Ureter (tissue), 1 donor: ENCODE measurements at regions not wholly inside any gene's neighbourhood (a gene's known extent, or its start where the extent isn't known, plus 50 kb on each side); places are given as distances from the start of the nearest gene placed in this dataset.
"Not testable (repeated sequence)": the region's sequence is repeated elsewhere in the genome, so short reads cannot be mapped to it uniquely, and the experiment has no call there.

Source experiments
- DNase-seq: peaks from one replicate; pipeline ENCODE4 v3.0.0-alpha.2; 2020; ENCODE audit warnings: low spot score
- donor health status: DM: yes; HTN: yes; CAD: no.

DNA sequence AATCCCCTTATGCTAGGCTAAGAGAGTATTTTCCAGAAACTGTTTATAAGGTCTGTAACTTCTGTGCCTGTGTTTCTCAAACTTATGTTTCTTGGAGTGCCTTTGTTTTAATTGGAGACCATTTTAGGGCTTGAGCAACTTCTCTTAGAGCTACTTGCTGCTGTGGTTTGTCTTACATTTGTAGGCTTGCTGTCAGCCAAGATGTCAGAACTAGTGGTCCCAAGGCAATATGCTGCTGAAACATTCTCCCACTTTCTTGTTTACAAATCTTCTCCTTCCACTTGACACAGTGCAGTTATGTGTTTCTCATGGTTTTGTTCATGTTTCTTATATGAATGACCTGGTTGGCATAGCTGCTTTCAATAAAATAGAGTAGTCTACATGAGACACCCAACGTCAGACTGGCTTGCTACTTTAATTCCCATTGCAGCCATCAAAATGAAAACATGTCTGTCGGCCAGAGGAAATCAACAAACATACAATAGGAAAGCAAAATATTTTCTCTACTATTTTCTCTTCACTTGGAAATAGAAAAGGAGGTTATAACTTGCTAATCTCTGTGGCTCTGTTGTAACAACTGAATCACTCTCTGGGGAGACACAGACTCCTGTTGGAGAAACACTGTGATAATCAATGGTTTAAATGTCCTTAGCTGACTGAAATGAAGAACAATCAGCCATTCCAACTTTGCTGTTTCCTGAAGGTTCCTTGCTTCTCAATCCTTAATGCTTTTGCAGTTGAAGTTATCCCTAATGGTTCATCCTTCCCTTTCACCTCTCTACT is 426.4 kb downstream of the PDGFC start:
- DNase-seq = no peak

DNA sequence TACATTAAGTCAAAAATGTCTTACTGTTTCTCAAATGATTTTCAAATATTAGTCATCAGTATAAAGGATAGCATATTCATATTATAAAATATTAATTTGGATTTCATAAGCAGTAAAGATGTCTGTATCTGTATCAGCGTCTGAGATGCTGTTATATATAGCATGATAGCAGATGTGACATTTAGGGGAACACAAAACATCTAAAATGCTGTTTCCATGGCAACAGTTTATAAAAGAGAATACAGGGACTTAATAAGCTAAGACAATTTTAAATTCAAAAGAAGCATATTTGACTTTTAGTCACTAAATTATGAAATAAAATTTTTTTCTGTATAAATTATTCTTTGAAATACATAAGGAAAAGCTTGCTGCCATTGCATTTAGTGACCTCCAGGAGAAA is 432.2 kb downstream of the PDGFC start:
- no peak for DNase-seq

DNA sequence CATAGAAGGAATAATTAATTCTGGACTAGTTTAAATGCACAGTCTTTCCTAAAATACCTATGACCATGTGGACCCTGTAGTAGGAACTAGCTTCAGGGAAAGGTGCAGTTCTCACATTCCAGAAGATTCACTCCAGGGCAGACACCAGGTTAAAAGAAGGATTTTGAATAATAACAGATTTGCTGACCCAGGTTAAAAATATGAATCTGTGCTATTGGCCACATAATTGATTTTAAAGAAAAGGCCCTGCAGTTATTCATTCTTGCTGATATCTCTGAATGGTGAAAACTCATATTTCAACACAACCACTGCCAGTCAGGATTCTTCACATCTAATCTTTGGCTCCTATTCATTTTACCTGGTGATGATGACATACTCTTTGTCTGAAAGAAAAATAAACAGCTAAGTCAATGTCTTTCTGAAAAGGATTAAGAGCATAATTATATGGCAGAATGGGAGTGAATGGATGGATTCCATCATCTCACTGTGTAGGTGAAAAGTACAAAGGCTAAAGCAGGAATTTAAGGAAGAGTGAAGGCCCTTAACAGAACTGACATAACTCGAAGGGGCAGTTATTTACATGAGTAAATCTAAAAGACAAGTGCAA is 432.8 kb downstream of the PDGFC start:
- DNase-seq = no peak

DNA sequence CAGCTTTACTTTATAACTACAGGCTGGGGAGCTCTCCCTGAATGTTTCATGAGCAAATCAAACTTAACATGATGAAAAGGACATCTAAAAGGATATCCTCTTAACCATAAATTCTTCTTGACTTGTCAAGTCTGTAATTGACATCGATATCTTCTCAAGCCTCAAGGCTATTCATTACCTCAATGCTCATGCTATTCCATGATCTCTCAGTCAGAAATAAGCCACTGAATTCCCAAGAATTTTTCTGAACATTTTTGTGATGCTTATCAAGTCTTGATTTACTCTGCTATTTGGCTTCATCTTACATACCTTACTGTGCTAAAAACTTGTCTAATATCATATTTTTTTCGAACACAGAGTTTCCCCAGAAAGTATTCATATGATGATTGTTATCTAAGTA is 433.4 kb downstream of the PDGFC start:
- DNase-seq = no peak

DNA sequence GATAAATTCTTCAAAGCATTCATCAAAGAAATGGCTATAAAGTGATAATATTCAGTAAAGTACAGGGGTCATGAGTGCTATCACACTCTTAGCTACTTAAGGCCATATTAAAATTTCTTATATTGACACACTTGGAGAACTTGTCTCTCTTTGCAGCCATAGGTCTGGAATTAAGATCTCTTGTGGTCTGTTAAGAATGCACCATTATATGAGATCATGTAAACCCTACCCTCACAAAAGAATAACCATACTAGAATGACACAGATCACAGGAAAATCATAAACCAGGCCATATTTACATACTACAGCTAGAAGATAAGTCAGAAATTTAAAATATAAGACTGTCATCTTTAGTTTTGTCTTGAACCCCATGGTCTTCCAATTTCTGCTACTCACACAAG is 434.3 kb downstream of the PDGFC start:
- no peak for DNase-seq

DNA sequence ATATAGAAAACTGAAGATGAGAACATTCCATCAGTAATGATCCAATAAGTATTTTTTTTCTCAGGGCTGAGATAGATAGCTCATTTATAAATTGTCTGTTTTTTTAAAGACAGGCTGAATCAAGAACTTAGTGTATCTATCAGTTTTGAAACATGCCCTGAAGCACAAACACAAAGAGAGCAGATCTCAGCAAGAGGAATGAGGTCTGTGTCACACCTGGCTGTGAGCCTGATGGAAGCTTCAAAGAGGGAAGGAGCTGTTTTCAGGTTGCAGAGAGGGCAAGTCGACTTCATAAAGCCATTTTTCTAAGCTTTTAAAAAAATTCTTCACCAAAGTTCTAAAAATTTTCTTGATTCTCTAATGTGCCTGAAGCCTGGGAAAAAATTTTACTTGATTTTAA is 434.9 kb downstream of the PDGFC start:
- no peak for DNase-seq

DNA sequence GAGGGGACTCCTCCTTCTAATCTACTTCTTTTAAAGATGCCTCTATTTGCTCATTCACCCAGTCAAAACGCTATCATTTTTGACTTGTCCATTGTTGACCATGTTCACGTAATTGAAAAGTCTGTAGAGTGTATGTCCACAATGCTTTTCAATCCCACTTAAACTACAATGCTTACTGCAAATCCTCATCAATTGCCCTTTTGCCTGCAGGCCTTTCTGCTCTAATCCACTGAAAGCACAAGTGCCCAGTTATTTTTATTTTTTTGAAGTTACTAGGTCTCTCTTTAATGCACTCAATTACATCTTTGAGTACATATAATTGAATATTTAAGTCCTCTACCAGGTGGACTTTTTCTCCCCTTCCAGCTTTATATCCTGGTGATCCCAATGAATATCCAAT is 437.4 kb downstream of the PDGFC start:
- DNase-seq = no peak

DNA sequence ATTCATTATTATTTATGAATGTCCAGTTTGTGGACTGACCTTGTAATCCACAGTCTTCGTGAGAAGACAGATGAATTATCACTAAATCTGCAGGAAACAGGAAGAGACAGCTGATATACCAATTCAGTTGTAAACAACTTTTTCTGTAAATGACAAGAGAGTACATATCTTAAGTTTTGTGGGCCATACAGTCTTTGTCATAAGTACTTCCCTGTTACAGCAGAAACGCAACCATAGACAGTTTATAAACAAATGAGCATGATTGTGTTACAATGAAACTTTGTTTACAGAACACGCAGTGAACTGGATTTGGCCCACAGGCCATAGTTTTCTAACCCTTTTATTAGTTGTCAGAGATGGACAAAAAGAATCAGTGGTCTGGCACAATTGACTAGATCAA is 443.4 kb downstream of the PDGFC start:
- DNase-seq = no peak

DNA sequence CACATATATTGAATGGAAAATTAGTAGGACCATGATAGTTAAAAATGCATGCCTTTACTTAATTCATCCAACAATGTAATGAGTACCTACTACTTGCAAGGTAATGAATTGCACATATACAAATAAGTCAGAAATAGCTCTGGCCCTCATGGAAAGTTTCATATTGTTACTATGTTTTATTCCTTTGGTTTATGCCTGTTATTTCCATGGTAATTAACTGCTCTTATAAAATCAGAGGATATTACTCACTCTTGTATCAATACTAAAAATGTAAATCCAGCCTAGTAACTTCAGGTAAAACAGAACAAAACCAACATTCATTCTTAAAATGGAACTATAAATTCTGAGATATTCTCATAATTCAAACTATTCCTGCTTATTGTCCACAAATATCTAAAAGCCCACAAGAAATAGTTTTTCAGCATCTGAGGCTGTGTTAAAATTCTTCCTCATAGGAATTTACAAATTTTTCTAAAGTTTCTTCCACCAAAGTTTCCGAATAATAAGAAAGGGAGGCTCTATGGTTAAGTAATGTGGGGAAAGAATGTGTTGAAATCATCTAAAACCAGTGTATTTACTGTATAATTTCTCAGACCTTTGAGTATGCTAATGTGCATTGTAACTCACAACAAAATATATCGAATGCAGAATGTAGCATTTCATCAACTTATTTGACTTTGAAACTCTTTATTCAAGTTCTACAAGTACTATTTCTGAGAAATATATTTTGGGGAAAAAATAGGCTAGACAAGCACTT is 444.2 kb downstream of the PDGFC start:
- no peak for DNase-seq

DNA sequence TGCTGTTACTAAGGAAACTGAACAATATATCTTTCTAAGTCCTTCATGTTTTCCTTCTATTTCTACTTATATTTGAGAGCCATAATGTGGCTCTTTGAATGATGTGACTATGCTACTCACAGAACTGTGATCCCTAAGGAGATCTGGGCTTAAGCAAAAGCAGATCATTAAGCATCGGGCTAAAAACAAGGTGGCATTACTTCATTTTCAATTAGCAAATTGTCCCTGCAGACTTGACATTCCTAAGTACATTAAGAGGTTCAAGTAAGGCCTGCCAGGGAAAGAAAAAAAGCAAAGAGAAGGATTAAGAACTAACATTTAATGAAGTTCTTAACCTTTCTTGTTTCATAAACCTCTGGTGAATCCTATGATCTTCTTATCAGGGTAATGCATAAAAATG is 447.6 kb downstream of the PDGFC start:
- DNase-seq = no peak

DNA sequence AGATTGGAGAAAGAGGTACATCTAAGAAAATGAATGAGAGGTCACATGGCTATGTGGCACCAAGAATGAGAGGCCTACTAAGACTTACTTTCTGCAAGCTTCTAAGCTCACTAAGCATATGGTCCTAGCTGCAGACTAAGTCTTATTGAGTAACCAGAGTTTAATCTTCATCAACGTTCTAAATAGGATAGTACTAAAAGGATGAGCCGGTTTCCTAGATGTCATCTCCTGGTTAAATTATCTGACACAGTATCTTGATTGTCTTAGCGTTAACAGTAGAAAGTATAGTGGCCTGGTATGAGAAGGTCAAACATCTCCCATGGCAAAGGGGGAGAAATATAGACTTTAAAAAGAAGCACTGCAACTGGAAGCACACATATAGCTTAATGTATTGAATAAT is 448.1 kb downstream of the PDGFC start:
- no peak for DNase-seq

DNA sequence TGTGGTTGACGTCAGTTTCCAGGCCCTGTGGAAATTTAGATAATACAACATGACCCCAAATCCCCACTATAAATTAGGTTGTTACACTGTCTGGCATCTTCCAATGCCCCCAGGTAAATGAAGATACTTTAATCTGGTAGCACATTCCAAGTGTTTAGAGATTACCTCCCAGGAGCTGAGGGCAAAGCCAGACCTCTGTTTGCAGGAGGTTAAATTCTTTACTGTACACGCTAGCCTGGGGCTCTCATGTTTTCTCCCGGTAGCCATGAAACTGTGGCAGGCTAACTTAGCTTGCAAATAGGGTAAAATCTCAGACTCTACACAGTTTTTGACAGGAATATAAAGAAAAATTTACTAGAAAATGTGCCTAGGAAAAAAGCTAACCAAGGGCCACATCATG is 450.0 kb downstream of the PDGFC start:
- DNase-seq = no peak

DNA sequence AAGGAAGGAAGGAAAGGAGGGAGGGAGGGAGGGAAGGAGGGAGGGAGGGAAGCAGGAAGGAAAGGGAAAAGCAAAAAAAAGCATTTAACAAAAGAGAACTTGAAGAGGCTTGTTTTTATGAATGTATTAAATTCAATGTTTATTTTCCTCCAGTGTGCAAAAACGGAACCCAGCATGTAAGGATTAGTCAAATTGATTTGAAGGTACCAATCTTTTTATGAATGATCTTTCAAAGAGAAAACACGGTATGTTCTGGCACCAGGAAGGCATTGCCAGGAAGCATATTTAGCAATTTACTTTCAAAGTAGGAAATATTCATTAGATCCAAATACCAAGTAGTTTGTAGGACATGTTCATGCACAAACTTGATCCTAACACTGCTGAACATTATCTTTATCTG is 453.6 kb downstream of the PDGFC start:
- no peak for DNase-seq

DNA sequence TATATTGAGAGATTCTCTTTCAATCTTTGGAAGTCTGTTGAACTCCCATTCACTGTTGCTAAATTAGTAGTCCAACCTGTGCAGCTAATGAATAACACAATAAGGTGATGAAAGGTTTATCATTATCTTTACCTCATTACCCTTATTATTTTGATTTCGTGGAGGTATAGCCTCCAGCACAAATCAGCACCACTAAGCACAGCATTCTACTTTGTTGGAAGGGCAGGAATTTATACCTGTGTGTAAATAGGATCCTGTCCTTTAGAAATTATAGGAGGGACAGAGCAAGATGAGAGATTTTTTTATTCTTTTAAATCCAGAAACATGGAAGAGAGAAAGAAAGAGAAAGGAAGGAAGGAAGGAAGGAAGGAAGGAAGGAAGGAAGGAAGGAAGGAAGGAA is 454.1 kb downstream of the PDGFC start:
- DNase-seq = no peak

DNA sequence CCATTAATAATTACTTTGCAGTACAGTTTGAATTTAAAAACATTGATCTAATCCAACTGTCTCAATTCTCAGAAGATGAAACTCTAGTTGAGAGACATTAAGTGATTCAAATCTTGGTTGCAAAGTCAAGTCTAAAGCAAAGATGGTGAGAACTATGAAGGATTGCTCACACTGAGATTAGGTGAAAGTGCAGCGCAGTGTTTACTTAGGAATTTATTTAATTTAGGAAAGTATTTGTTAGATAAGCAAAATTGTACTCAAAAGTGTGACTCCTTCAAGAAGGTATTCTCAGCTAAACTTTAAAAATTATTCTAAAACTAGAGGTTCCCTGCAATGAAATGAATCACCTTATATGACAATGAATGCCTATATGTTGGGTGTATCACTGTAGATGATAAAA is 454.9 kb downstream of the PDGFC start:
- no peak for DNase-seq

DNA sequence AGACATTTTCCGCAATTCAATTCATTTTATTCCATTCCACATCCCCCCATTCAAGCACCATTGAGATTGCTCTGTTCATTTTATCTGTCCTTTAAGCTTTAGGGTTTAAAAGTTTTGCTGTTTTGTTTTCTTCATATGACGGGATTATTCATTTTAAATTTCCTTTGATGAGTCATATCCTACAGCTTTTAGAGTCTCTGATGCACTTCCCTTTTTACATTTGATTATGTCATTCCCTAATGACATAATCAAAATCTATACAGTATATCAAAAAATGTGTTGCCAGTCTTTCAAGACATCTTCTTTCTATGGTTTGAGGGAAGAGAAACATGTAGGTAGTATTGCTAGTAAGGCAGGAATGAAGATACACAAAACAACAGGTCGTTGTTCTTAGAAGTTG is 456.3 kb downstream of the PDGFC start:
- no peak for DNase-seq

DNA sequence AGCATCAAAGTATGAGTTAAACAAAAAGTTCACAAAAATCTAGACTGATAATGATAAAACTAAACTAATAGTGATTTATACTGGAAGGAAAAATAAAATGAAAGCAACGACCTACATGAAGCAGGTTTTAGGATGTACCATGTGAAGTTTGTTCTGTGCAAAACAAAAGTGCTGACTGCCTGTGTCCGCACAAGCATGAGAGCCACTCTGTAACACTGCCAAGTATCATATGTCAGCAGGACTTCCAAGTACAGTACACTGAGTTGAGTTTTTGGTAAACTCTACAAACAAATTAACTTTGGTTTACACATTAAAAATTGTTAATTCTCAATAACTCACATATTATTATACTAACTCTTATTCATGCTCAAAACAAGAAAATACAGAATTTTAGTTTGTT is 459.0 kb downstream of the PDGFC start:
- no peak for DNase-seq

DNA sequence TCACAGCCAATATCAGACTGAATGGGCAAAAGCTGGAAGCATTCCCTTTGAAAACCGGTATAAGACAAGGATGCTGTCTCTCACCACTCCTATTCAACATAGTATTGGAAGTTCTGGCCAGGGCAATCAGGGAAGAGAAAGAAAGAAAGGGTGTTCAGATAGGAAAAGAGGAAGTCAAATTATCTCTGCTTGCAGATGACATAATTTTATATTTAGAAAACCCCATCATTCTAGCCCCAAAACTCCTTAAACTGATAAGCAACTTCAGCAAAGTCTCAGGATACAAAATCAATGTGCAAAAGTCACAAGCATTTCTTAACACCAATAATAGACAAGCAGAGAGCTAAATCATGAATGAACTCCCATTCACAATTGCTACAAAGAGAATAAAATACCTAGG is 461.7 kb downstream of the PDGFC start:
- not testable (repeated sequence) for DNase-seq

DNA sequence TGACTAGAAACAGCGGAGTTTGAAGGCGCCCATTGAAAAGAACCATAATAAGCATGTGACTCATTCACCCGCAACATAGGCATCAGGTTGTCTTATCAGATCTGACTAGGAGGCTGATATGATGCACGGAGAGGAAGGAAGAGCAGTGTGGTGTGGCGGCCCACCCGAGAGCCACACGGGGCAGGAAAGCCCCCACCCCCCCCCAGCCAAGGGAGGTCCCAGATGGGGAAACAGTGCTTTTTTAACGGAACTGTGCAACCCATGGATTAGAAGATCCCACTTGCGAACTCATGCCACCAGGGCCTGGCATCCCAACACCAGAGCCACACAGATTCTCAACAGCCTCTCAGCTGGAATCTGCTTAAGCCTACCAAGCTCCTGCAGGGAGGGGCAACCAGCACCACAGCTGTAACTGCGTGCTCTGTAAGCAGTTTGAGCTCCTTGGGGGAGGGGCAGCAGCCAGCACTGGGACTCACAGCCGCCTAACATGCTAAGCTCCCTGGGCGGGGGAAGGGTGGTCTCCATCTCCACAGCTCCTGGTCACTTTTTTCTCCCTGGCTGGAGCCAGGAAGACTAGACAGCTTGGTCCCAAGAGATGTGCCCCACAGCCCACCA is 466.2 kb downstream of the PDGFC start:
- no peak for DNase-seq

DNA sequence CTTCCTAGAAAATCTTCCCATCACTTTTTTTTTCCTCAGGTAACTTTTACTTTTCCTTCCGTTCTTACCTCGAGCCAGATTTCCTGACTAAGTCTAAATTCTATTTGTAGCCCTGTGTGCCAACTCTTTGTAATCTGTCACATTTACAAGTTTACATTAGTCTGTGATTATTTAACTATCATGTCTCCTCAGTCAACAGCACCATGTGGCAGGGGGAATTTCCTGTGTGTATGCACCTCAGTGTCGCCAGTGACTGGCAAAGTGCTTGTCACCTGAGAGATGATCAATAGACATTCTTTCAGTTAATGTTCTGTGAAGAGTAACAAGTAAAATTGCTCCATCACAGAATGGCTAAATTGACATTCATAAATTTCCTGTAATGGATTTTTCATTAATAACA is 468.5 kb downstream of the PDGFC start:
- DNase-seq = no peak

DNA sequence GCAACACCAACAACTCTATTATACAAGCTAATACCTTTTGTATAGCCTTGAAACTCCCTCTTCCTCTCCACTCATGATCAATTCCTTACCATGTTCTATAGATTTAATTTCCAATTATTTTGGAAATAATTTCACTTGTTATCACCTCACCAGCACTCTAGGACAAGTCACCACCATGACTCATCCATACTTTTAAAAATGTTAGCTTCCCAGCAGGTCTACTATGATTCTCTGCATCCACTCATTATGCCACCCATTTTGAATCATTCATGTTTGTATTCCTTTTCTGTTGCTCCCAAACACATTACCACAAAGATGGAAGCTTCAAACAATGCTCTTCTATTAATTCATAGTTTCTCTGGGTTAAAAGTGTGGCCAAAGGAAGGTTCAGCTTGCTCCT is 469.6 kb downstream of the PDGFC start:
- DNase-seq = no peak

DNA sequence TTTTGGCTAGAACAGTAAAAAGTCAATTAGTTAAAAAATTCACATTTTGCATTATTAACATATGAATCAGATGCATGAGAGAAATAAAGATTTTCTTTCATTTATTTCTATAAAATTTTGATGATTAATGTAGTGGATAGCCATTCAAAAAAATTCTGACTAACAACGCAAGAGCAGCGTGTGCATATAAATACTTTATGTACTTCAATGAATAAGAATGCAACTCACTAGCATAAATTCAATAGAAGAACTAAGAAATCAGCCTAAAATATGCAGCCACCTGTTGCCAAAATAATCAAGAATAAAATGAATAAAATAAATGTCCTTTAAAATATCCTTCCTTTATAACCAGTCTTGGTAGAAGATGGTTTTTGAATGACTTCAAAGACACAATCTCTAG is 471.9 kb downstream of the PDGFC start:
- no peak for DNase-seq

DNA sequence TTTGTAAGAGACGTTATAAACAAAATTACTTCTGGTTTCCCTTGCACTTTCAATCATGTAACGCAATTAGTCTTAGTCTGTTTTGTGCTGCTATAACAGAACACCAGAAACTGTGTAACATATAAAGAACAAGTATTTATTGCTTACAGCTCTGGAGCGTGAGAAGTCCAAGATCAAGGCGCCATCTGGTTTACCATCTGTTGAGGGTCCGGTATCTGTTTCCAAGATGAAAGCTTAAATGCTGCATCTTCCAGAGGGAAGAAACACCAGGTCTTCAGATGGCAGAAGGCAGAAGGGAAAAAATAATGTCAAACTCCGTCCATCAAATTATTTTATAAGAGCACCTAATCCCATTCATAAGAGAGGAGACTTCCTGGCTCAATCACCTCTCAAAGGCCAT is 474.1 kb downstream of the PDGFC start:
- DNase-seq = no peak
